Hepatocyte (in vitro differentiated cells): ENCODE measurements at regions not wholly inside any gene's neighbourhood (a gene's known extent, or its start where the extent isn't known, plus 50 kb on each side); places are given as distances from the start of the nearest gene placed in this dataset.

Experiments
- CTCF ChIP-seq: fragments of 200-600 bp; sonication (generic); IDR thresholded peaks from 2 replicates; pipeline ENCODE4 v1.5.1; 2016; ENCODE audit warnings: antibody characterized with exemption, mild to moderate bottlenecking; ENCODE audit not compliant: poor library complexity
- EZH2 ChIP-seq: fragments of 200-600 bp; sonication (generic); IDR thresholded peaks from 2 replicates; pipeline ENCODE4 v1.6.1; 2016; ENCODE audit warnings: antibody characterized with exemption, mild to moderate bottlenecking, borderline replicate concordance
- EZH2phosphoT487 ChIP-seq: fragments of 200-600 bp; sonication (generic); IDR thresholded peaks from one replicate; pipeline ENCODE4 v1.6.1; 2018; ENCODE audit warnings: antibody characterized with exemption, mild to moderate bottlenecking, low read depth, moderate library complexity; ENCODE audit not compliant: unreplicated experiment, severe bottlenecking

- TF ChIP-seq CTCF: no peak
- no peak for TF ChIP-seq EZH2phosphoT487
- no peak for TF ChIP-seq EZH2
Observed at GRCh38 chr2:7988440-7988839, 693.4 kb upstream of the ID2 start.
